C1 segment of cervical spinal cord (tissue), 14 donors: ENCODE measurements at regions not wholly inside any gene's neighbourhood (a gene's known extent, or its start where the extent isn't known, plus 50 kb on each side); places are given as distances from the start of the nearest gene placed in this dataset.
A peak's percentile ranks its signal among the peaks of the same experiment; 100 is the strongest.

Experiments used
- DNase-seq, 14 donors: peaks; one replicate each; lab custom pipeline; 2025; lab: John Stamatoyannopoulos, UW

- DNase-seq = peak in 1 of 14 donors; percentile 17
Observed at GRCh38 chr4:42750091-42750490, 93.2 kb upstream of the ATP8A1 start.

- DNase-seq = no peak
Observed at GRCh38 chr4:42747971-42748370, 91.1 kb upstream of the ATP8A1 start.

- peak in 3 of 14 donors; percentile 1 to 36 (median 1) for DNase-seq
Observed at GRCh38 chr4:42736527-42737195, 79.8 kb upstream of the ATP8A1 start.

- no peak for DNase-seq
Observed at GRCh38 chr4:42733380-42733779, 76.5 kb upstream of the ATP8A1 start.

DNA sequence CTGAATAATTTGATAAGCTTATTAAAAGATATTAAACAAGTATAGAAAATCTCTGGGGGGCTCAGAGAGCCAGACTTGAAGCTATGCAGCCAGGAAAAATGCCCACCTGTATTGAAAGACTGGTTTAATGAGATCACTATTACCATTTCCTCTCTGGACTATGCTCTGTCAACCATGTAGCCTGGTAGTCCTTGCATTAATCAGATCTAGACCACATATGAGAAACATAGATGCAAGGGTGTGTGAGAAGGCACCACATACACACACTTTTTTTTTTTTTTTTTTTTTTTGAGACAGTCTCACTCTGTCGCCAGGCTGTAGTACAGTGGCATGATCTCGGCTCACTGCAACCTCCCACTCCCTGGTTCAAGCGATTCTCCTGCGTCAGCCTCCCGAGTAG is 75.9 kb upstream of the ATP8A1 start:
- no peak for DNase-seq

DNA sequence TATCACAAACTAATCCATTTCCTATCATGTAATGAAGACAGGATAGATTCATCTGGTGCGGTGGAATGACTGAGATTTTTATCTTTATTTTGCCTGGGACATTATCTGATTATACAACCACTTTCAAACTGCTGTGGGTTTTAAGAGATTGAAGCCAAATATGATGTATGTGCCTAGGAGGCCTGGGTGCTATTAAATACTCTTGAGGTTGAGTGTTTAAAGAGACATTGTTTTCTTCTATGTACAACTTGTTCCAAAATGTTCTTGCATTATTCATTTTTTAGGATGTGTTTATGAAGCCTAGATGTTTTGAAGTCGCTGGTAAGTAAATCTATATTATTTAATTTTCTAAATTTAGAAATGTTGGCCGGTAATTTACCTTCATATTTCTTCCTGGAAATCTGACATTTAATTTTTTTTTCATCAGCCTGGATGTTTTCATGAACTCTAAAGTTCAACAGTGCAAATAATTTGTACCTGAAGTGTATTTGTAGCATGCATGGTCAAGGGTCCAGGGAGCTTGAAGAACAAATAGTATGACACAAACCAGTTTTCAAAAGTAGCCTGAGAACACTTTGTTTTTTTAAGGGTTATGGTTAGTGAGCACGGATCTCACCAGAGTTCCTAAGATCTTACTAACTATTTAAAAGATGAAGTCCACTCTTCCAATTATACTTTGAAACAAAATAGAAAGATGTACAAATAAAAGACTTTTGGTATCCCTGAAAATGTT is 72.8 kb upstream of the ATP8A1 start:
- DNase-seq = no peak

GRCh38 chr4:42724451-42724850 is 67.5 kb upstream of the ATP8A1 start:
- DNase-seq = no peak

DNA sequence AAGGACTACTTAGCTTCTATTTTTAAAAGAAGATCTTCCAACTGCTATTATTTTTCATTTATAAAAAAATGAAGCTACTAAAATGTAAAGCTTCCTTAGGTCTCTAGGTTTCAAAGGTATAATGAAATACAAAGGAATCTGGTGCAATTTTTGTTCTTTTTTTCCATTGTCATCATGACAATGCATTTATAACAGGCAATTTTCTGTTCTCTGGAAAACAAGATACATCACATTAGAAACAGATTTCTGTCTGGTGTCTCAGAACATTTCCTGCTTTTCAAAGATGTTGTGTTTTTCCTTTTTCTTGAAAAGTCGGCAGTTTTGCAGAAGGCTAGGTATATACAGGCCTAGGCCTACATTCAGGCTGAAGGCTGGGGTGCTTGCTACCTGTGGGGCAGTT is 63.6 kb upstream of the ATP8A1 start:
- DNase-seq = no peak

DNA sequence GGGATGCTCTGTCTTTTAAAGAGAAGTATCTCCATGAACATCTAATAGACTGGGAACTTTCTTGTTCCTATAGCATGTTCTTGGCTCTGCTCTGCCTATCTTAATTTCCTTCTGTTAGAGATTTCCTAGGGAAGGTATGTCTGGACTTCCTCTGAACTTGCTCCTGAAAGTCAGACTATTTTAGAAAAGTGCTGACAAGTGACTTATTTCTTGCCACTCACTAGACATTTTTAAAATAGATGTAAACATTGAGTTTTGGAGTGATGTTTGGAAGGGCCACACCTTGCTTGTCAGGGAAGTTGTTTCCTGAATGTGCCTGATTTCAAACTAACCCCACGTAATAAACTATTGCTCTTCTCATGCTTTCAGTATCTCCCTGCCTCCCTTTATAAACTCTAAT is 62.4 kb upstream of the ATP8A1 start:
- DNase-seq = no peak

DNA sequence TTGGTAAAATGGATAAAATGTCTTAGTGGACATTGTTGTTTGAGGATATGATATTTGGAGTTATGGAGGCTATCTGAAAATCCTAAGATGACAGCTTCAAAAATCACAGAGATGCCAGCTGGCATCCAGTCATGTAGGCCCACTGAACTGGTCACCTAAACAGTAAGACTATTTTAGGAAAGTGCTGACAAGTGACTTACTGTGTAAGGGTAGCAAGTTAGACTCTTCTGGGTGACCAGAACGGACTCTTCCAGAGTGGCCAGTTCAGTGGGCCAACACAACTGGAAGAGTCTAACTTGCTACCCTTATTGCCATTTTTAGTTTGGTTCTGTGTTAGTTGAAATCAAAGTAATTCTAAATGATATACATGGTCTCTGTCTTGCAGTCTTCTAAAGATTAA is 61.4 kb upstream of the ATP8A1 start:
- DNase-seq = no peak

DNA sequence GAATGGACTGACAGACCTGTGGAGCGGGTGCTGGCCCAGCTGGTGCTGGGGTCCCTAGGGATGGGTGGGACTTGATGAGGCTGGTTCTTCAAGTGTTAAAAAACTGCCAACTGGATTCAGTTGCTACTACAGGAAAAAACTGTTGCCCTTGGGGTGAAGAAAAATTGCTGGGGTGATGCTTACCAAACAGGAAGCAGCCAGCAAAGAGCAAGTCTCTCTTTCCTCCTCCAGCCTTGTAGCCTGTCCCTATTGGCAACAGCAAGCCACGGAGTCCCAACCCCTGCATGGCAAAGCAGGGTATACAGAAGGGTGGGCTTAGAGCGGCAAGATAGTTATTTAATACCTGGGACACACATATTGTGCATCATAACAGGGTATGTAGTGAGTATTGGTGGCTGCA is 60.1 kb upstream of the ATP8A1 start:
- no peak for DNase-seq

GRCh38 chr4:42715807-42716482 is 59.0 kb upstream of the ATP8A1 start:
- DNase-seq = no peak

DNA sequence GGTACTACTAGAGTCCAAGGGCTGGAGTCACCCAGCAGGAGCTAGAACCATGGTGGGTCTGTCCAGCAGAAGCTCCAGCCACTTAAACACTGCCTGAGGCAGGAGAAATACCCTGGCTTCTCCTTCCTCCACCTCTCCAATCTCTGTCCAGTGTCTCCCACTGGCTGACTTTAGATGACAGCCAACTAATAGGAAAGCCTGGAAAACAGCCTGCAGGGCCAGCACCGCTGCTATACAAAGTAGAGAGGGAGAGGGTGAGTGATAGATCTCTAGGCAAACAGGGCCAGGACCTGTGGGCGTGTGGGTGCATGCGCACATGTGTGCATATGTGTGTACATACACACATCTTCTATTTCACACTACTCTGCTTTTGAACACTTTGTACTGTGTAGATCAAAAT is 56.5 kb upstream of the ATP8A1 start:
- DNase-seq = no peak

GRCh38 chr4:42712854-42713253 is 55.9 kb upstream of the ATP8A1 start:
- DNase-seq = no peak

- DNase-seq = no peak
Observed at GRCh38 chr4:42711496-42711895, 54.6 kb upstream of the ATP8A1 start.

DNA sequence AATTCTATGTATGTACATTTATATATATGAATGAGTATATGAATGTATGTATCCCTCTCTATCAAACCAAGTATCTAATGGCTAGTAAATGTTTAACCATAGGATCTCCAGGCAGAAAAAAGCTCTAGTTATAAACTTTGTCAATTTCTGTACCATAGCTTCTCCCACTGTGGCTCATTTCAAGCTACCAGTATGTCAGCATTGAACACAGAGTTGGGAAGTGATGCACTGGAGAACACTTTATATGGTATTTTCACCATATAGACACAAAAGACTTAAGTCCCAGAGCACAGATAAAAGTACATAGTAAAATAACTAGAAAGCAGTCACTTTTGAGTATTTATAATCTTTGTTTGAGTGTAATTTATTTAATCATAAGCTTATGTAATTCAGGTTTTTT is 53.9 kb upstream of the ATP8A1 start:
- DNase-seq = no peak

DNA sequence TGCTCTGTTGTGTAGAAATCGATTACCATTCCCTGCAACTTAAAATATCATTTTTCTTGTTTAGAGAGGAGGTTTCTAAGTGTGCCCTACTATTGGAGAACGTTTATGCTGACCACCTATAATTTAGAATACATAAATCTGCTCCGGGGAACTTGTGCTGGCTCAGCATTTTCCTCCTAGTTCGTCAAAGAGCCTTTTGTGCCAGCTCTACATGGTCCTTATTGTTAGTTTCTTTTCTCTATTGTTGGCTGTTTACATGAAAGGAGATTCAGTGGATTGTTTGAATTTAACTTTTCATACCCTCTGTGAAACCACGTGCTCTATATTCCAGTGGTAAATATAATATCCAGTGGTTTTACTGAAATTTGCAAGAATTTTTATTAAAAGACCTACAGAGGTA is 53.4 kb upstream of the ATP8A1 start:
- peak in 3 of 14 donors; percentile 6 to 33 (median 9) for DNase-seq

- DNase-seq = no peak
Observed at GRCh38 chr4:42709392-42710065, 52.6 kb upstream of the ATP8A1 start.

DNA sequence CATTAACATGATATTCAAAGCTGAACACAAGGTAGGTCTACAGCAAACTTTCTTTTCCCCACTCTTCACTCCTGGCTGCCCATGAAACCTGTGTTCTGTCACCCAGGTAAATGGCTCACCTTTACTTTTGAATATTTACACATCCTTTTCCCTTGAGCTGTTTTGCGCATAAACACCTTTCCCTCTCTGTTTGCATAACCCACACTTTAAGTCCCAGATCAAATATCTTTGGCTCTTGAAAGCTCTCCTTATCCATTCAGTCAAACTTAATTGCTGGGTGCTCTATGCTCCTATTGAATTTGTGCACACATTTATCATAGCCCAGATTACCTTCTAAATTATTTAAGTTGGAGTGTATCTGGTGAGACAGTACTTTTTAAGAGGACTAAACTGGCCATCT is 51.7 kb upstream of the ATP8A1 start:
- DNase-seq = no peak
